ENCODE measurements at regions not wholly inside any gene's neighbourhood (a gene's known extent, or its start where the extent isn't known, plus 50 kb on each side); places are given as distances from the start of the nearest gene placed in this dataset.

DNA sequence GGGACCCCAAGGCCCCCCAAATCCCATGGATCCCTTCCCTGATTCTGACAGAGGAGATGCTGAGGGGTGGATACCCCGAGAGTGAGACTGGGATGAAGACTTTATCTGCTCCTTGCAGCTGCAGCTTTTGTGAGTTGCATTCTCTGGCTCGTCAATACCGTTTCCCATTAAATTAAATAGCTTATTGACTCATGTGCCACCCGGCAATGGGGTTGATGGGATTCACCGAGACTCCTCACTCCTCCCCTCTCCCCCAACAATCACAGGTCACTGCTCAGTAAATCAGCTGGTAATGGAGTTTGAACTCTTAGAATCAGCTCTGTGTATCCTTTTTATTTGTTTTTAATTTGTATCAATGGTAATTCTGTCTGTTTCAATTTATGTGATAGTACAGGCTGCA, 337.5 kb upstream of the PLXNA2 start:
- CTCF ChIA-PET (ENCODE audit: unreplicated experiment): no interaction called here

DNA sequence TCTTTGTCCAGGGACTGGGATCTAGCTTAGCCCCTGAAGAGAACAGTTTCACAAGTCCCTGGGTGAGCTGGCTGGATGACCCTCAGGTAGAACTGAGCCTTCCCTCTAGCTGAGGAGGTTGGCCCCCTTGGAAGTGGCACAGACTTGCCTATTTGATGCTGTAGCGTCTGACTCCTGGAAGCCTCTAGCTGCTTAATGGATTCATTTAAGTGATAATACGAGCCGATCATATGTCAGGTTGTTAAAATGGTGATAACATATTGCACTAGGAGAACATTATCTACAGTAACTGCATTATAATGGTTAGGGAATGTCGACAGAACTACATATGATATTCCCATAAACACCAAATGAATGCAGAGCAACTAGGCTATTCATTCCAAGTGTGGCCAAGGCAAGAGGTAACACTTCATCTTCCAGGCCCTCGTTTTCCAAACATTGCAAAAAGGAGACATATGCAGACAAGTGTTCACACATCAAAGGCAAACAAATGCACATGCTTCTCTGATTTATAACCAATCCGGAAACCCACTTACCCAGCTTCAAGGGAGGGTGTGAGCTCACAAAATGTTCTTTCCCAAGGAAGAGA, 340.1 kb upstream of the PLXNA2 start:
- Histone ChIP-seq H4K20me1 (ENCODE audit: insufficient read depth, low read length) (no peaks in the 10 kb centered on the region), H3K27ac (ENCODE audit: low read depth, low read length, poor library complexity, severe bottlenecking) (no peak overlapping the region), H3K36me3 (ENCODE audit: insufficient read depth, low read length) (no peaks in the 10 kb centered on the region), H3K9me2 (ENCODE audit: insufficient read depth, low read length) (no peaks in the 10 kb centered on the region), H2AFZ (ENCODE audit: low read length) (no peak overlapping the region), H3K9me3 (ENCODE audit: low read length) (no peaks in the 10 kb centered on the region), H3K4me2 (ENCODE audit: low read length) (no peak overlapping the region), H3K79me2 (ENCODE audit: insufficient read depth, low read depth, low read length) (no peaks in the 10 kb centered on the region), H3K4me3 (ENCODE audit: low read depth, low read length, poor library complexity, severe bottlenecking) (no peak overlapping the region), H3K4me1 (ENCODE audit: insufficient read depth, low read length, poor library complexity, severe bottlenecking) (no peaks in the 10 kb centered on the region)
- POLR2A ChIA-PET: interaction anchor here (0.6 kb wide), 1 partner anchor 21 kb away, joined by 3 read pairs; no protein-coding TSS in a partner anchor
- TF ChIP-seq, protein P1, sequence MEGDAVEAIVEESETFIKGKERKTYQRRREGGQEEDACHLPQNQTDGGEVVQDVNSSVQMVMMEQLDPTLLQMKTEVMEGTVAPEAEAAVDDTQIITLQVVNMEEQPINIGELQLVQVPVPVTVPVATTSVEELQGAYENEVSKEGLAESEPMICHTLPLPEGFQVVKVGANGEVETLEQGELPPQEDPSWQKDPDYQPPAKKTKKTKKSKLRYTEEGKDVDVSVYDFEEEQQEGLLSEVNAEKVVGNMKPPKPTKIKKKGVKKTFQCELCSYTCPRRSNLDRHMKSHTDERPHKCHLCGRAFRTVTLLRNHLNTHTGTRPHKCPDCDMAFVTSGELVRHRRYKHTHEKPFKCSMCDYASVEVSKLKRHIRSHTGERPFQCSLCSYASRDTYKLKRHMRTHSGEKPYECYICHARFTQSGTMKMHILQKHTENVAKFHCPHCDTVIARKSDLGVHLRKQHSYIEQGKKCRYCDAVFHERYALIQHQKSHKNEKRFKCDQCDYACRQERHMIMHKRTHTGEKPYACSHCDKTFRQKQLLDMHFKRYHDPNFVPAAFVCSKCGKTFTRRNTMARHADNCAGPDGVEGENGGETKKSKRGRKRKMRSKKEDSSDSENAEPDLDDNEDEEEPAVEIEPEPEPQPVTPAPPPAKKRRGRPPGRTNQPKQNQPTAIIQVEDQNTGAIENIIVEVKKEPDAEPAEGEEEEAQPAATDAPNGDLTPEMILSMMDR (conservative IDR thresholded peaks at IDR 0.05; ENCODE audit: low read length): no peak
- TF ChIP-seq EZH2phosphoT487 (IDR thresholded peaks at IDR 0.05; ENCODE audit: borderline replicate concordance, low read depth, low read length): no peak
- no peak for DNase-seq (ENCODE audit: low spot score)
- intact Hi-C loops (cut with micrococcal nuclease; ENCODE audit: unreplicated experiment): no loop called here
- CTCF ChIA-PET (ENCODE audit: unreplicated experiment): no interaction called here
- BruUV-seq (replicated peaks): no TSS peak

More for the DNA sequence above, 337.5 kb upstream of the PLXNA2 start:
- no peaks in the 10 kb centered on the region for H3K79me2 ChIP-seq (ENCODE audit: insufficient read depth, low read depth, low read length)
- intact Hi-C loops (cut with micrococcal nuclease; ENCODE audit: unreplicated experiment): no loop called here
- no peaks in the 10 kb centered on the region for H3K36me3 ChIP-seq (ENCODE audit: insufficient read depth, low read length)
- TF ChIP-seq, protein P1 (conservative IDR thresholded peaks at IDR 0.05; ENCODE audit: low read length): no peak
- TF ChIP-seq EZH2phosphoT487 (IDR thresholded peaks at IDR 0.05; ENCODE audit: borderline replicate concordance, low read depth, low read length): no peak
- no peaks in the 10 kb centered on the region for H3K9me2 ChIP-seq (ENCODE audit: insufficient read depth, low read length)
- no peak for DNase-seq (ENCODE audit: low spot score)
- no peak overlapping the region for H3K27ac ChIP-seq (ENCODE audit: low read depth, low read length, poor library complexity, severe bottlenecking)
- H3K4me2 ChIP-seq (ENCODE audit: low read length): no peak overlapping the region
- no peaks in the 10 kb centered on the region for H3K4me1 ChIP-seq (ENCODE audit: insufficient read depth, low read length, poor library complexity, severe bottlenecking)
- no peak overlapping the region for H2AFZ ChIP-seq (ENCODE audit: low read length)
- POLR2A ChIA-PET: interaction anchor here (0.6 kb wide), 1 partner anchor 13 kb away, joined by 3 read pairs; no protein-coding TSS in a partner anchor
- H4K20me1 ChIP-seq (ENCODE audit: insufficient read depth, low read length): no peaks in the 10 kb centered on the region
- no TSS peak for BruUV-seq (replicated peaks)
- no peak overlapping the region for H3K4me3 ChIP-seq (ENCODE audit: low read depth, low read length, poor library complexity, severe bottlenecking)
- H3K9me3 ChIP-seq (ENCODE audit: low read length): no peaks in the 10 kb centered on the region

DNA sequence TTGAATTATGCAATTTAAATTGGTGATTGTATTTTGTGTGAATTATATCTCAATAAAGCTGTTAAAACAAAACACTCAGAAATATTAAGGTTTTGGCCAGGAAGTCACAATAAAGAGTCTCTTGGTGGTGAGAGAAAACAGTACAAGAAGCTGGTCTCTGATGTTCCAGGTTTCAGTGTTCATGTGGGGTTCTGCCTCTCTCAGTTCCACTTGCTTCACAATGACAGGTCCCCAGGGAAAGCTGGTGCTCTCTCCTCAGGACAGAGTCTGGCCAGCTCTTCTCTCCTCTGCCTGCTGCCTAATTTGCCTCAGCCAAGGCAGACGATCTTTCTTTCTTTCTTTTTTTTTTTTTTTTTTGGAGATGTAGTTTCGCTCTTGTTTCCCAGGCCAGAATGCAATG, 342.9 kb upstream of the PLXNA2 start:
- Histone ChIP-seq H3K4me2 (ENCODE audit: low read length) (no peak overlapping the region), H3K27ac (ENCODE audit: low read depth, low read length, poor library complexity, severe bottlenecking) (no peak overlapping the region), H3K79me2 (ENCODE audit: insufficient read depth, low read depth, low read length) (no peaks in the 10 kb centered on the region), H4K20me1 (ENCODE audit: insufficient read depth, low read length) (no peaks in the 10 kb centered on the region), H3K36me3 (ENCODE audit: insufficient read depth, low read length) (no peaks in the 10 kb centered on the region), H3K9me2 (ENCODE audit: insufficient read depth, low read length) (no peaks in the 10 kb centered on the region), H3K4me3 (ENCODE audit: low read depth, low read length, poor library complexity, severe bottlenecking) (no peak overlapping the region), H3K4me1 (ENCODE audit: insufficient read depth, low read length, poor library complexity, severe bottlenecking) (no peaks in the 10 kb centered on the region), H3K9me3 (ENCODE audit: low read length) (no peaks in the 10 kb centered on the region), H2AFZ (ENCODE audit: low read length) (no peak overlapping the region)
- no peak for TF ChIP-seq EZH2phosphoT487 (IDR thresholded peaks at IDR 0.05; ENCODE audit: borderline replicate concordance, low read depth, low read length)
- TF ChIP-seq, protein P1 (conservative IDR thresholded peaks at IDR 0.05; ENCODE audit: low read length): no peak
- BruUV-seq (replicated peaks): no TSS peak
- ChIA-PET CTCF (ENCODE audit: unreplicated experiment) (no interaction called here), POLR2A (no interaction called here)
- intact Hi-C loops (cut with micrococcal nuclease; ENCODE audit: unreplicated experiment): no loop called here
- DNase-seq (ENCODE audit: low spot score): no peak
